ENCODE measurements at regions not wholly inside any gene's neighbourhood (a gene's known extent, or its start where the extent isn't known, plus 50 kb on each side); places are given as distances from the start of the nearest gene placed in this dataset.

GRCh38 chr5:3285621-3286020 lies 310.0 kb upstream of the IRX1 start:
- H3K4me1 ChIP-seq (ENCODE audit: insufficient read depth): no peaks in the 10 kb centered on the region
- no peaks in the 10 kb centered on the region for H3K9me3 ChIP-seq (ENCODE audit: low read depth)
- no peak overlapping the region for H3K9ac ChIP-seq
- TF ChIP-seq EZH2 (IDR thresholded peaks at IDR 0.05; ENCODE audit: insufficient read depth, poor library complexity, severe bottlenecking) (no peak), EZH2phosphoT487 (IDR thresholded peaks at IDR 0.05; ENCODE audit: insufficient read depth, low read depth) (no peak)
- no peak overlapping the region for H3K27ac ChIP-seq
- H3K4me2 ChIP-seq (ENCODE audit: unreplicated experiment): no peak overlapping the region
- WGBS, 2 experiments (ENCODE audit: low coverage in 1 of 2, low lambda C conversion rate in 2 of 2, missing lambda C conversion rate in 2 of 2): 48 to 50% methylated on average over 13 of the region's 13 CpGs
- DNase-seq: no peak
- H3K79me2 ChIP-seq (ENCODE audit: insufficient read depth): no peaks in the 10 kb centered on the region
- no peaks in the 10 kb centered on the region for H4K20me1 ChIP-seq (ENCODE audit: insufficient read depth)
- no peaks in the 10 kb centered on the region for H3K9me2 ChIP-seq (ENCODE audit: insufficient read depth)
- in situ Hi-C loops (cut with MboI): no loop called here
- H3K36me3 ChIP-seq (ENCODE audit: low read depth): no peaks in the 10 kb centered on the region
- H2AFZ ChIP-seq: no peak overlapping the region
- no peak overlapping the region for H3K4me3 ChIP-seq
- no peaks in the 10 kb centered on the region for H3F3A ChIP-seq (ENCODE audit: insufficient read depth)
- no peaks in the 10 kb centered on the region for H3K27me3 ChIP-seq (replicated peaks; ENCODE audit: insufficient read depth)

- no peak overlapping the region for H3K4me2 ChIP-seq (ENCODE audit: unreplicated experiment)
- H3K27me3 ChIP-seq (replicated peaks; ENCODE audit: insufficient read depth): no peaks in the 10 kb centered on the region
- no peaks in the 10 kb centered on the region for H3K4me1 ChIP-seq (ENCODE audit: insufficient read depth)
- H3K27ac ChIP-seq: no peak overlapping the region
- no peaks in the 10 kb centered on the region for H3K79me2 ChIP-seq (ENCODE audit: insufficient read depth)
- no peak for TF ChIP-seq EZH2 (IDR thresholded peaks at IDR 0.05; ENCODE audit: insufficient read depth, poor library complexity, severe bottlenecking)
- no peak for TF ChIP-seq EZH2phosphoT487 (IDR thresholded peaks at IDR 0.05; ENCODE audit: insufficient read depth, low read depth)
- no peaks in the 10 kb centered on the region for H3K36me3 ChIP-seq (ENCODE audit: low read depth)
- H2AFZ ChIP-seq: no peak overlapping the region
- H3K9ac ChIP-seq: no peak overlapping the region
- no peaks in the 10 kb centered on the region for H3K9me2 ChIP-seq (ENCODE audit: insufficient read depth)
- WGBS, 2 experiments (ENCODE audit: low coverage in 1 of 2, low lambda C conversion rate in 2 of 2, missing lambda C conversion rate in 2 of 2): 25 to 37% methylated on average over 5 of the region's 5 CpGs
- H4K20me1 ChIP-seq (ENCODE audit: insufficient read depth): no peaks in the 10 kb centered on the region
- no peak overlapping the region for H3K4me3 ChIP-seq
- in situ Hi-C loops (cut with MboI): no loop called here
- no peak for DNase-seq
- no peaks in the 10 kb centered on the region for H3K9me3 ChIP-seq (ENCODE audit: low read depth)
- H3F3A ChIP-seq (ENCODE audit: insufficient read depth): no peaks in the 10 kb centered on the region
Observed at GRCh38 chr5:3284506-3284905, 311.1 kb upstream of the IRX1 start.

GRCh38 chr5:3282841-3283240 lies 312.8 kb upstream of the IRX1 start:
- no peaks in the 10 kb centered on the region for H3K9me2 ChIP-seq (ENCODE audit: insufficient read depth)
- H3K36me3 ChIP-seq (ENCODE audit: low read depth): no peaks in the 10 kb centered on the region
- no peaks in the 10 kb centered on the region for H3K4me1 ChIP-seq (ENCODE audit: insufficient read depth)
- no peaks in the 10 kb centered on the region for H3K79me2 ChIP-seq (ENCODE audit: insufficient read depth)
- in situ Hi-C loops (cut with MboI): no loop called here
- no peak overlapping the region for H3K27ac ChIP-seq
- DNase-seq: no peak
- no peak overlapping the region for H3K4me3 ChIP-seq
- no peaks in the 10 kb centered on the region for H3K27me3 ChIP-seq (replicated peaks; ENCODE audit: insufficient read depth)
- no peaks in the 10 kb centered on the region for H4K20me1 ChIP-seq (ENCODE audit: insufficient read depth)
- WGBS, 2 experiments (ENCODE audit: low coverage in 1 of 2, low lambda C conversion rate in 2 of 2, missing lambda C conversion rate in 2 of 2): 82 to 83% methylated on average over 18 to 20 of the region's 20 CpGs
- TF ChIP-seq EZH2phosphoT487 (IDR thresholded peaks at IDR 0.05; ENCODE audit: insufficient read depth, low read depth) (no peak), EZH2 (IDR thresholded peaks at IDR 0.05; ENCODE audit: insufficient read depth, poor library complexity, severe bottlenecking) (no peak)
- no peaks in the 10 kb centered on the region for H3K9me3 ChIP-seq (ENCODE audit: low read depth)
- no peak overlapping the region for H3K9ac ChIP-seq
- H3F3A ChIP-seq (ENCODE audit: insufficient read depth): no peaks in the 10 kb centered on the region
- no peak overlapping the region for H3K4me2 ChIP-seq (ENCODE audit: unreplicated experiment)
- H2AFZ ChIP-seq: no peak overlapping the region

GRCh38 chr5:3281366-3281765 lies 314.3 kb upstream of the IRX1 start:
- Histone ChIP-seq H3K79me2 (ENCODE audit: insufficient read depth) (no peaks in the 10 kb centered on the region), H4K20me1 (ENCODE audit: insufficient read depth) (no peaks in the 10 kb centered on the region), H2AFZ (no peak overlapping the region), H3K4me3 (no peak overlapping the region), H3K4me1 (ENCODE audit: insufficient read depth) (no peaks in the 10 kb centered on the region), H3K9me2 (ENCODE audit: insufficient read depth) (no peaks in the 10 kb centered on the region), H3F3A (ENCODE audit: insufficient read depth) (no peaks in the 10 kb centered on the region), H3K27ac (no peak overlapping the region), H3K9me3 (ENCODE audit: low read depth) (no peaks in the 10 kb centered on the region), H3K27me3 (replicated peaks; ENCODE audit: insufficient read depth) (no peaks in the 10 kb centered on the region), H3K9ac (no peak overlapping the region), H3K36me3 (ENCODE audit: low read depth) (no peaks in the 10 kb centered on the region), H3K4me2 (ENCODE audit: unreplicated experiment) (no peak overlapping the region)
- no peak for TF ChIP-seq EZH2phosphoT487 (IDR thresholded peaks at IDR 0.05; ENCODE audit: insufficient read depth, low read depth)
- TF ChIP-seq EZH2 (IDR thresholded peaks at IDR 0.05; ENCODE audit: insufficient read depth, poor library complexity, severe bottlenecking): no peak
- DNase-seq: no peak
- in situ Hi-C loops (cut with MboI): no loop called here
- WGBS, 2 experiments (ENCODE audit: low coverage in 1 of 2, low lambda C conversion rate in 2 of 2, missing lambda C conversion rate in 2 of 2): 34 to 47% methylated on average over 7 of the region's 7 CpGs

- Histone ChIP-seq H3K4me1 (ENCODE audit: insufficient read depth) (no peaks in the 10 kb centered on the region), H4K20me1 (ENCODE audit: insufficient read depth) (no peaks in the 10 kb centered on the region), H2AFZ (no peak overlapping the region), H3K9ac (no peak overlapping the region), H3K27ac (no peak overlapping the region), H3K36me3 (ENCODE audit: low read depth) (no peaks in the 10 kb centered on the region), H3K9me2 (ENCODE audit: insufficient read depth) (no peaks in the 10 kb centered on the region), H3F3A (ENCODE audit: insufficient read depth) (no peaks in the 10 kb centered on the region), H3K27me3 (replicated peaks; ENCODE audit: insufficient read depth) (no peaks in the 10 kb centered on the region), H3K79me2 (ENCODE audit: insufficient read depth) (no peaks in the 10 kb centered on the region), H3K4me2 (ENCODE audit: unreplicated experiment) (no peak overlapping the region), H3K4me3 (no peak overlapping the region), H3K9me3 (ENCODE audit: low read depth) (no peaks in the 10 kb centered on the region)
- WGBS, 2 experiments (ENCODE audit: low coverage in 1 of 2, low lambda C conversion rate in 2 of 2, missing lambda C conversion rate in 2 of 2): 0 to 13% methylated on average over 1 of the region's 1 CpG
- in situ Hi-C loops (cut with MboI): no loop called here
- no peak for DNase-seq
- no peak for TF ChIP-seq EZH2phosphoT487 (IDR thresholded peaks at IDR 0.05; ENCODE audit: insufficient read depth, low read depth)
- no peak for TF ChIP-seq EZH2 (IDR thresholded peaks at IDR 0.05; ENCODE audit: insufficient read depth, poor library complexity, severe bottlenecking)
Observed at GRCh38 chr5:3278643-3279042, 317.0 kb upstream of the IRX1 start.

Measured in GM23248 (cell line).